GM21786 (cell line): ENCODE measurements at regions not wholly inside any gene's neighbourhood (a gene's known extent, or its start where the extent isn't known, plus 50 kb on each side); places are given as distances from the start of the nearest gene placed in this dataset.
"Not testable (repeated sequence)": the region's sequence is repeated elsewhere in the genome, so short reads cannot be mapped to it uniquely, and the experiment has no call there.

Source experiments
- ATAC-seq: cut with Tn5 transposase; IDR thresholded peaks from one replicate; pipeline ENCODE4 v1.9.1; 2021; ENCODE audit not compliant: unreplicated experiment

GRCh38 chr4:120636120-120636630 is 286.4 kb downstream of the PRDM5 start:
- ATAC-seq, result no peak

GRCh38 chr4:120633810-120634209 is 288.7 kb downstream of the PRDM5 start:
- ATAC-seq, result no peak

GRCh38 chr4:120630427-120630826 is 292.1 kb downstream of the PRDM5 start:
- ATAC-seq, result no peak

DNA sequence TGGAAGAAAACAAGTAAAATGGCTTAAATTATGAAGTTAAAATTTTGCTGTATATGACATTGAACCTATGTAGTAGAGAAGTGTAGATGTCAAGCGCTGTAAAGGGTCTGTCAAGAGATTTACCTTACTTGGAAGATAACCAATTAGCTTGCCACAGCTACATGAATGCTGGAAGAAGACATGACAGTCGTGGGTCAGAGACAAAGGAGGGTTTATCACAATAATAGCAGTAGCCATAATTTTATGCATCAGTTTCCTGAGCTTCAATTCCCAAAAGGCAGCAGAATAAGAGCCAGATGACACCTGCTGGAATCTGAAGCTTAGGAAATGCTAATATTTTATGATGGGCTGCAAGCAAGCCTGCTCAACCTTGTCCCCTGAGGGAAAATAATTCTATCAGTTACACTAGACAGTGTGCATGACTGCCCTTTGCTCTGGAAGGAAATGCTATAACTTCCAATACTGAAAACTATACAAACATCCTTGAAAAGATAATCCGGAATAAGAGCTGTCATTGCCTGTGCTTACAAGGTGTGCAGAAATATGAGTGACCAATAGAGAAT is 292.9 kb downstream of the PRDM5 start:
- no peak for ATAC-seq

DNA sequence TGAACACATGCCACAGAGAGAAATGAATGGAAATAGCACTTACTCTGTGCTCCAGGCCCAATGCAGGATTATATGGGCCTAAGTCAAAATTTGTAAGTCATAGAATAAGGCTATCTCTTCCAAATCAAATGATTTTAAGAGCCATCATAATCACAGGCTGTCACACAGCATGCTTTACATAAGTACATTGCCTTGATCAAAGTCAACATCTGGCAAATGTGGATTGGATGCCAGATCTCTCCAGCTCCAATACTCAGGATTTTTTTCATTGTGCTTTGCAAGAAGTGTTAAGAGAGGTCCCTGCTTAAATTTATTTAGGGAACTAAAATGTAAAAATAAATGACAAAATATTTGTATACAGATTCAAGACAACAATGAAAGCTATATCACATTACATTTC is 299.9 kb downstream of the PRDM5 start:
- no peak for ATAC-seq

- no peak for ATAC-seq
Measured at GRCh38 chr4:120617171-120617570, 305.4 kb downstream of the PRDM5 start.

DNA sequence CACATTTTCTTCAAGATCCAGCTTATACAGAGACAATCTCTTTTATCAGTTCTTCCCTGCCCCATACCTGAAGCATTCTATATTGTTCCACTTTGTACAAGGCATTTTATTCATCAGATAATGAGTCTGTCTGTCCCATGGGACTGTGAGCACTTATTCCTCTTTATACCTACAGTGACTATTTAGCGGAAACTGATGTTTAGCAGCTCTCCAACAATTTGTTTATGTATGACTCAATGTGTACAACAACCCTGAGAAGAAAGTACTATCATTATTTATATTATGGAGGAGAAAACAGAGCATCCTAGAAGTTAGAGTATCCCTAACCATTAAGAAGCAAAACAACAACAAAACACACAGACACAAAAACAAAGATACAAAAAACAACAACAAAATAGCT is 306.5 kb downstream of the PRDM5 start:
- ATAC-seq, result no peak

DNA sequence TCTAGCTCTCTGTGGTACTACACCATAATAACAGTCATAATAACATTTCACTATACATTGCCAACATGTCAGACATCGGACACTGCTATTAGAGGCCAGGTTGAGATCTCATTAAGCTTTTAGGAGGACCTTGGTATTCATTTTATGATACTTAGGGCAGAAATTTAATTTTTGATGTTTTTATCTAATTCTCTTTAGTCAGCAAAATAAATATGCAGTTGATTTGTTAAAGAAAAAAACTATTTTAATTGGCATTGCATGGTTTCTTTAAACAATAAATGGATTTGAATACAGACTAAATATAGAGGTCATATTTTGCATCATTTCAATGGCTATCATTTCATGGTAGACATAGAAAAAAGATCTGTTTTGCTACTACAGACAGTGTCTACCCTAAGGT is 308.7 kb downstream of the PRDM5 start:
- no peak for ATAC-seq

DNA sequence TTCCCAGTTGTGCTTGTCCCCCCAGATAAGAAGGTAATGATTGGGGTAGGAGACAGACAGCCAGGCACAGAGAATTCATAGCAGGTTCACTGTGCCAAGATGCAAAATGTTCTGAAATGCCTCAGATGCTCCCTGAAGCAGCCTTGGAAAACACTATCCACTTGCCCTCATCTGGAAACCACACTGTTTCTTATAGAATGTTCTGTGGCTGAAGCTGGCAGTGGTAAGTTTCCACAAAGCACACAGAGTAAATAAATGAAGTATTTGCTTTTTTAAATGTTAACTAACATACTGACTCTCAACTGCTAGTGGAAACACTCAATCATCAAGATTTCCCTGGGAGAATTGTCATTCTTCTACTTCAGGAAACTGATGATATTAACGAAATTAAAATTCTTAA is 311.4 kb downstream of the PRDM5 start:
- ATAC-seq, result no peak

DNA sequence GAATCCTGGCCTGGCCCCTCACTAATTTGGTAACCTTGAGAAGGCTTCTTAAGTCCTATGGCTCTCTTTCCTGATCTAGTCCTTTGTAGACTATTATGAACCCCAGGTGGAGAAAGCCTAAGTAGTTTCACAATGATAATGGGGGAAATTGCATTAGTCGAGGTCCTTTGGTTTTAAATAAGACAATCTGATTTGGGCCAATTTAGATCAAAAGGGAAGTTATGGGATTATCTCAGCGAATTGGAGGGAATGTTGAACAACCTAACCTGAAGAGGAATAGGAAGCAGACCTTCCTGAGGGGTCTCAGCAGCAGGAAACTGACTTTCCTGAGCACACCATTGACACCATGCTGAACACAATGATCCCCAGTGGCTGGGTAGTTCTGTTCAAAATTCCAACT is 331.5 kb downstream of the PRDM5 start:
- no peak for ATAC-seq

DNA sequence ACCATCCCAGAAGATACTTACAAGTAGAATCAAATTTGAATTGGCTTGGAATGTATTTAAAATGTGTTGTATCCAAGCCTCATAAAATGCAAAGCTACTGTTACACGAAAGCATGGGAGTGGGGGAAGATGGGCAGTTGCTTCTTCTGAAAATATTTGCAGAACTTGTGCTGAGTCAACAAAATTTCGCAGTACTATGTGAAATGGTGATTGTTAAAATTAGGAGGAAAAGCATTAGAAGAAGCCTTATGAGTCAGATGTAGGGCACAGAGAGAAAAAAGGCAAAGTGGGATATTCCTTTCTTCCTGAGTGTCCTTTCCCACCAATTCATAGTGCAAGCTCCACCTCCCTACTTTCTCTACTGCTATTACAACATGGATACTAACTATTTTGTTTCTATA is 332.7 kb downstream of the PRDM5 start:
- ATAC-seq, result no peak

DNA sequence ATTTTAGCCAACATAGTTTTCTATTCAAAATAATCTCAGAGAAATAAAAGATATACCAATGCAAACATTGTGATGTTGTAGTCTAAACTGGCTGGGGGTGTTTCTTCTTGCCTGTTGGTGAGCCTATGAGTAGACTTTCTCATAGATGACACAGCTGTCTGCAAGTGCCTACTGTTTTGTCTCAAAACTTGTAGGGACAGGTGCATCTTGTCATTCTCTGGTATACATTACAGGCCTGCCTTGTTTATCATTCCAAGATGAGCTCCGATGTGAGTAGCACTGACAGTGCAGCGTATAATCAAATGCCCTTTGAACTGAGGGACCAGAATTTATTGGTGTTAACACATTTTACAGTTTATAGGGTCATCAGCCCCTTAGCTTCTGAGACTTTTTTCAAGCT is 353.8 kb downstream of the PRDM5 start:
- no peak for ATAC-seq

DNA sequence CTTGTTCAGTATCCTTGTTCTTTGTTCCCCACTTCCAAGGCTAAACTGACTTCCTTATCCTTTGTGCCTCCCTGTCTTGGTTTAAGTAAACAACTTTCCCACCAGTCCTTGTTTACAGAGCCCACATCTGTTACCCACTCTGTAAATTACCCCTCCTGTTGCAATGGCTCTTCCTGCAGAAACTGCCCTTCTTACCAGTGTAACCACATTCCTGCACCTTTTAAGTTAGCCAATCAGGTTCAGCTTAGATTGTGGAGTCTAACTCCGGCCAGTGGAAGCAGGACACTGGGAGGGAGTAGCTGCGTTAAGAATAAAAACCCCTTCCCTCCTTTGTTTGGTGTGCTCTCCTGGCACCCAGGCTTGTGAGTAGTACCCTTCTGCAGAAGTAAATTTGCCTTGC is 360.9 kb downstream of the PRDM5 start:
- ATAC-seq, result no peak

DNA sequence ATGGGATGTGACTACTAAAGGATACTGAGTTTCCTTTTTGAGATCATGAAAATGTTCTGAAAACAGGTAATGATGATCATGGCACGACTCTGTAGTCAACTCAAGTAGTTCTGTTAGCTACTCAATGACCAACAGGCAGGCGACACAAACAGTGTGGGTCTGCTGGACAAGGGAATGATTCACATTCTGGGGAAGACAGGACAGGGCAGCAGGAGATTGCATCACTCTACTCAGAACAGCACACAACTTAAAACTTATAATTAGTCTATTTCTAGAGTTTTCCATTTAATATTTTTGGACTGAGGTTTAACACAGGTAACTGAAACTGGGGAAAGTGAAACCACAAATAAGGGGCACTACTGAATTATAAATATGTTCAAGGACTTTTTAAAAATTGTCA is 365.2 kb downstream of the PRDM5 start:
- no peak for ATAC-seq

DNA sequence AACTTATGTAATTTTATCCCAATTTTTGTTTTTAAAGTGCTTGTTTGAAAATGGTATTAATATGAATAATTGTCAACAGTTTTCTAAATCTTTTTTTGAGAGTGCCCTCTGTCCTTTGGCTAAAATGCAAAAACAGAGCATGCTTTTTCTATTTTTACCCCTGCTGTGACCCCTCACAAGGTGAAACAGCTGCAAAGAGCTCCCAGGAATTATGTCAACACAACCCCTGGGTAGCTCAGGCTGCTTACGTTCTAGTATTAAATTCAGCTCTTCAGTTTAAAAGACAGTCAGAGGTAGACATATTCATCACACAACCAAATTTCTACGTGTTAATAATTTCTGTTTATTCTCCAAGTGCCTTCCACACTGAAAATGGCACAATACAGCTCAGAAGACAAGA is 367.5 kb downstream of the PRDM5 start:
- ATAC-seq, result no peak

GRCh38 chr4:120554086-120554485 is 368.4 kb downstream of the PRDM5 start:
- no peak for ATAC-seq

DNA sequence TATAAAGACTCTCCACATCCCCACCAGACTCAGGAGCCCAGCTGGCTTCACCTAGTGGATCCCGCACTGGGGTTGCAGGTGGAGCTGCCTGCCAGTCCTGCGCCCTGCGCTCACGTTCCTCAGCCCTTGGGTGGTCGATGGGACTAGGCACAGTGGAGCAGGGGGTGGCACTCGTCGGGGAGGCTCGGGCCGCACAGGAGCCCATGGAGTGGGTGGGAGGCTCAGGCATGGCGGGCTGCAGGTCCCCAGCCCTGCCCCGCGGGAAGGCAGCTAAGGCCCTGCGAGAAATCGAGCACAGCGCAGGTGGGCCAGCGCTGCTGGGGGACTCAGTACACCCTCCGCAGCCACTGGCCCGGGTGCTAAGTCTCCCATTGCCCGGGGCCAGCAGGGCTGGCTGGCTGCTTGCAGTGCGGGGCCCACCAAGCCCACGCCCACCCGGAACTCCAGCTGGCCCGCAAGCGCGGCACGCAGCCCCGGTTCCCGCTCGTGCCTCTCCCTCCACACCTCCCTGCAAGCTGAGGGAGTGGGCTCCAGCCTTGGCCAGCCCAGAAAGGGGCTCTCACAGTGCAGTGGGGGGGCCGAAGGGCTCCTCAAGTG is 371.8 kb downstream of the PRDM5 start:
- ATAC-seq, result not testable (repeated sequence)

DNA sequence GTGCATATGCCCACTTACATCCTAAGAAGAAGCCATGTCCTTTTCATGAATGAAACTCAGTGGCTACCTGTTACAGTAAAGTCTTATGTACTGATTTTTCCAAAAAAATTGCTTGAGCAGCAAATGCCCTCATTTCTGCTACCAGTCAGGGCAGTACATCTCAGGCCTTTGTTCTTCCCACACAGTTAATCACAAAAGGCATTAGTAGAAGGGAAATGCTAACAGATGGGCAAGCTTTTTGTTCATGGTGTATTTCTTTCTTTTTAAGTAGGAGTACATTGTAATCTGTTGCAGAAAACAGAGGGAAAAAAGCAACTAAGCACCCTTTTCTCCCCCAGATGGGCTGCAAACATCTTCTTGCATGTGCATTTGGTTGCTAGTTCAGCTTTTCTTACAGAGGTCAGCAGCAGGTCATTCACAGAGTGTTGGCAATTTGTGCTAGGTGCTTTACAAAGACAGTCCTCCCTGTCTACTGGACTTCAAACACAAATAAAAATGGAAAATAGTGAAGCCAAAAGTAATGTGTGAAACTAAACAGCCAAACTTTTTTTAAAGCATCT is 373.4 kb downstream of the PRDM5 start:
- ATAC-seq, result no peak

DNA sequence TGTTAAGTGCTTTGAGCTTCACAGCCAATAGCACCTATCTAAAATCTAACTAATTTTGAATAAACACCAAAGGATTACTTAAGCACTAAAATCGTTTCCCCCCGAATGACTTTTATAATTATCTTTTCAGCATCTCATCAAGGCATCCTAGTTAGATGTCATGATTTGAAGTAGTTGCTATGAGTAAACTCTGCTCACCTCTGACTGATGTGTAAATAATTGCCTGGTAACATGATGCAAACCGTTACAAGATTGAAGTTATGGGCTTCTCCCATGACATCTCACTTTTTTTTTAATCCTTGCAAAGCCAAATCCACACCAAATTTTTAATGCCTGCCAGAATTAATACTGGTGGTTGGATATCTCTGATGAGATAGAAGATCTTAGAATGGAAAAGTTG is 377.1 kb downstream of the PRDM5 start:
- ATAC-seq, result no peak

- ATAC-seq, result no peak
Measured at GRCh38 chr4:120544838-120545237, 377.7 kb downstream of the PRDM5 start.

DNA sequence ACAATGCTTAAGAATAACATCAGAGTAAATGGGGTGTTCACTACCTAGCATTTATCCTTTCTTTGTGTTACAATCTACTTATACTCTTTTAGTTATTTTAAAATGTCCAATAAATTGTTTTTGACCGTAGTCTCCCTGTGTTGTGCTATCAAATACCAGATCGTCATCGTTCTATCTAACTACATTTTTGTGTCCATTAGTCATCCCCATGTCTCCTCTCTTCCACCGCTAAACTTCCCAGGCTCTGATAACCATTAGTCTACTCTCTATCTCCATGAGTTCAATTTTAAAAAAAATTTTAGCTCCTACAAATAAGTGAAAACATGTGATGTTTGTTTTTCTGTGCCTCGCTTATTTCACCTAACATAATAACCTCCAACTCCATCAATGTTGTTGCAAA is 381.9 kb downstream of the PRDM5 start:
- no peak for ATAC-seq

DNA sequence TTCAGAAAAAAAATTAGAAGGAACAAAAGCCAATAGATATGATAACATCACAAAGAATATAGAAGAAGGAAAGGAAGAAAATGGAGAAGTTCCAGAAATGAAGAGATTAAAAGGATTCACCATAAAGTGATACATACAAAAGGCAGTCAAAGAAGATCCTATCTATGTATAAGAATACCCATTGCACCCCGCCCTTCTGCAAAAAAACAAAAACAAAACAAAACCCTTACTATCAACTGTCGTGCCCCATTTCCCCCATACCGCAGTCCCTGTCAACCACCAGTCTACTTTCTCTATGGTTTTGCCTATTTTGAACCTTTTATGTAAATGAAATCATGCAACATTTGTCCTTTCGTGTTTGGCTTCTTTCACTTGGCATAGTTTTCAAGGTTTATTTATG is 385.6 kb downstream of the PRDM5 start:
- no peak for ATAC-seq

DNA sequence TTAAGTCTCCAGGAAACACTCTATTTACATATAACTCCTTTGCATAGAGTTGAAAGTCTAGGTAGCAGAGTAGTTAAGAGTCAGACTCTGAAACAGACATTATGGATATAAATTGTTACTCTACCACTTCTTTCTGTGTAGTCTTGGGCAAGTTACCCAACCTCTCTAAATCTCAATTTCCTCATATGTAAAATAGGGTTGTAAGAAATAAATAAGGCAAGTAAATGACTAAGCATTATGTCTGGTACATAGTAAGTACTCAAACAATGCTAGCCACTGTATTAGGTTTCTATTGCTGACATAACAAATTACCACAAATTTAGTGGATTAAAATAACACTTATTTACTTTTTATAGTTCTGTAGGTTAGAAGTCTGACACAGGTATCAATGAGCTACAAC is 394.1 kb downstream of the PRDM5 start:
- ATAC-seq, result no peak
